HG02678 (cell line): ENCODE measurements at regions not wholly inside any gene's neighbourhood (a gene's known extent, or its start where the extent isn't known, plus 50 kb on each side); places are given as distances from the start of the nearest gene placed in this dataset.
"Not testable (repeated sequence)": the region's sequence is repeated elsewhere in the genome, so short reads cannot be mapped to it uniquely, and the experiment has no call there.

Experiments
- ATAC-seq: cut with Tn5 transposase; IDR thresholded peaks from one replicate; pipeline ENCODE4 v1.9.1; 2021; ENCODE audit warnings: mild to moderate bottlenecking, moderate library complexity; ENCODE audit not compliant: unreplicated experiment

- ATAC-seq, result no peak
Observed at GRCh38 chr6:74519163-74519562, 686.7 kb downstream of the COL12A1 start.

- ATAC-seq, result no peak
Observed at GRCh38 chr6:74518035-74518434, 687.8 kb downstream of the COL12A1 start.

GRCh38 chr6:74510878-74511277, 695.0 kb downstream of the COL12A1 start:
- no peak for ATAC-seq

GRCh38 chr6:74507649-74508048, 698.2 kb downstream of the COL12A1 start:
- ATAC-seq, result no peak

GRCh38 chr6:74505391-74505790, 700.5 kb downstream of the COL12A1 start:
- ATAC-seq, result no peak

GRCh38 chr6:74504941-74505340, 700.9 kb downstream of the COL12A1 start:
- no peak for ATAC-seq

GRCh38 chr6:74492587-74492986, 713.3 kb downstream of the COL12A1 start:
- ATAC-seq, result no peak

- peak; percentile 59 for ATAC-seq
Observed at GRCh38 chr6:74491844-74492374, 713.9 kb downstream of the COL12A1 start.

GRCh38 chr6:74488726-74489125, 717.1 kb downstream of the COL12A1 start:
- ATAC-seq, result not testable (repeated sequence)

- ATAC-seq, result no peak
Observed at GRCh38 chr6:74482180-74482579, 723.7 kb downstream of the COL12A1 start.

- ATAC-seq, result no peak
Observed at GRCh38 chr6:74480561-74480960, 725.3 kb downstream of the COL12A1 start.

GRCh38 chr6:74479960-74480359, 725.9 kb downstream of the COL12A1 start:
- ATAC-seq, result no peak

- ATAC-seq, result no peak
Observed at GRCh38 chr6:74479420-74479819, 726.4 kb downstream of the COL12A1 start.

GRCh38 chr6:74474046-74474445, 731.8 kb downstream of the COL12A1 start:
- not testable (repeated sequence) for ATAC-seq

- ATAC-seq, result not testable (repeated sequence)
Observed at GRCh38 chr6:74468552-74468951, 737.3 kb downstream of the COL12A1 start.

- no peak for ATAC-seq
Observed at GRCh38 chr6:74467533-74468215, 738.2 kb downstream of the COL12A1 start.

- ATAC-seq, result no peak
Observed at GRCh38 chr6:74466572-74466971, 739.3 kb downstream of the COL12A1 start.

- no peak for ATAC-seq
Observed at GRCh38 chr6:74459260-74459659, 746.6 kb downstream of the COL12A1 start.

GRCh38 chr6:74458536-74458935, 747.3 kb downstream of the COL12A1 start:
- ATAC-seq, result no peak

GRCh38 chr6:74455786-74456185, 750.1 kb downstream of the COL12A1 start:
- no peak for ATAC-seq

- ATAC-seq, result no peak
Observed at GRCh38 chr6:74451953-74452352, 753.9 kb downstream of the COL12A1 start.

- ATAC-seq, result no peak
Observed at GRCh38 chr6:74448850-74449249, 752.8 kb downstream of the CD109 start.

- ATAC-seq, result peak; percentile 93
Observed at GRCh38 chr6:74447013-74447412, 751.0 kb downstream of the CD109 start.
